GM21526 (cell line): ENCODE measurements at regions not wholly inside any gene's neighbourhood (a gene's known extent, or its start where the extent isn't known, plus 50 kb on each side); places are given as distances from the start of the nearest gene placed in this dataset.
"Not testable (repeated sequence)": the region's sequence is repeated elsewhere in the genome, so short reads cannot be mapped to it uniquely, and the experiment has no call there.

Experiments
- ATAC-seq: cut with Tn5 transposase; IDR thresholded peaks from one replicate; pipeline ENCODE4 v1.9.1; 2021; ENCODE audit warnings: moderate library complexity; ENCODE audit not compliant: unreplicated experiment, low FRiP score

- no peak for ATAC-seq
Measured at GRCh38 chr13:54383604-54384003, 1355.0 kb downstream of the OLFM4 start.

- no peak for ATAC-seq
Measured at GRCh38 chr13:54387625-54388024, 1359.0 kb downstream of the OLFM4 start.

- no peak for ATAC-seq
Measured at GRCh38 chr13:54390841-54391240, 1362.2 kb downstream of the OLFM4 start.

GRCh38 chr13:54394085-54394700, 1365.6 kb downstream of the OLFM4 start:
- ATAC-seq: no peak

GRCh38 chr13:54394908-54395307, 1366.3 kb downstream of the OLFM4 start:
- no peak for ATAC-seq

- no peak for ATAC-seq
Measured at GRCh38 chr13:54402495-54402894, 1373.9 kb downstream of the OLFM4 start.

- ATAC-seq: no peak
Measured at GRCh38 chr13:54415753-54416366, 1387.2 kb downstream of the OLFM4 start.

- ATAC-seq: not testable (repeated sequence)
Measured at GRCh38 chr13:54422946-54423345, 1394.3 kb downstream of the OLFM4 start.

GRCh38 chr13:54424344-54424743, 1395.7 kb downstream of the OLFM4 start:
- no peak for ATAC-seq

GRCh38 chr13:54433493-54434206, 1405.0 kb downstream of the OLFM4 start:
- no peak for ATAC-seq

GRCh38 chr13:54440853-54441400, 1412.3 kb downstream of the OLFM4 start:
- ATAC-seq: not testable (repeated sequence)

GRCh38 chr13:54445453-54445852, 1416.8 kb downstream of the OLFM4 start:
- no peak for ATAC-seq

GRCh38 chr13:54445865-54446264, 1417.3 kb downstream of the OLFM4 start:
- no peak for ATAC-seq

- ATAC-seq: no peak
Measured at GRCh38 chr13:54449922-54450321, 1421.3 kb downstream of the OLFM4 start.

- no peak for ATAC-seq
Measured at GRCh38 chr13:54484166-54484565, 1455.6 kb downstream of the OLFM4 start.

GRCh38 chr13:54486421-54487166, 1458.0 kb downstream of the OLFM4 start:
- ATAC-seq: no peak

GRCh38 chr13:54489359-54489758, 1460.7 kb downstream of the OLFM4 start:
- ATAC-seq: no peak

GRCh38 chr13:54492995-54493394, 1464.4 kb downstream of the OLFM4 start:
- ATAC-seq: no peak

- ATAC-seq: no peak
Measured at GRCh38 chr13:54511366-54511765, 1482.8 kb downstream of the OLFM4 start.

- ATAC-seq: no peak
Measured at GRCh38 chr13:54513254-54513653, 1484.6 kb downstream of the OLFM4 start.

GRCh38 chr13:54536112-54536511, 1507.5 kb downstream of the OLFM4 start:
- no peak for ATAC-seq
